Mesenchymal stem cell (in vitro differentiated cells and primary cell): ENCODE measurements at regions not wholly inside any gene's neighbourhood (a gene's known extent, or its start where the extent isn't known, plus 50 kb on each side); places are given as distances from the start of the nearest gene placed in this dataset.

Experiments used
- DNase-seq: peaks from one replicate; pipeline ENCODE4 v3.0.0-alpha.2; 2013
- H2AFZ ChIP-seq: one replicate; pipeline ENCODE4 v1.6.1; 2013; ENCODE audit warnings: low read depth, mild to moderate bottlenecking, control low read depth, inconsistent platforms, low read length, moderate library complexity
- H2AK5ac ChIP-seq: 2 replicates; pipeline ENCODE4 v1.6.1; 2013; ENCODE audit warnings: low read length, moderate library complexity, mild to moderate bottlenecking, inconsistent platforms; ENCODE audit not compliant: severe bottlenecking
- H2BK120ac ChIP-seq: one replicate; pipeline ENCODE4 v1.6.1; 2013; ENCODE audit warnings: low read depth, mild to moderate bottlenecking, inconsistent platforms, low read length, moderate library complexity
- H2BK12ac ChIP-seq, 2 experiments: one replicate each; pipeline ENCODE4 v1.6.1; 2013; ENCODE audit warnings: inconsistent platforms in 2 of 2, low read length in 2 of 2, mild to moderate bottlenecking in 2 of 2, moderate library complexity in 2 of 2, control low read depth in 1 of 2
- H2BK15ac ChIP-seq: one replicate; pipeline ENCODE4 v1.6.1; 2013; ENCODE audit warnings: mild to moderate bottlenecking, low read depth, inconsistent platforms; ENCODE audit not compliant: poor library complexity, severe bottlenecking
- H2BK5ac ChIP-seq: 2 replicates; pipeline ENCODE4 v1.6.1; 2013; ENCODE audit warnings: low read depth, mild to moderate bottlenecking, low read length, control low read depth, inconsistent platforms; ENCODE audit not compliant: poor library complexity, severe bottlenecking
- H3K14ac ChIP-seq, 2 experiments: one replicate each; pipeline ENCODE4 v1.6.1; 2013; ENCODE audit warnings: inconsistent platforms in 2 of 2, low read length in 2 of 2, control low read depth in 1 of 2, mild to moderate bottlenecking in 1 of 2, moderate library complexity in 1 of 2
- H3K18ac ChIP-seq, 2 experiments: one replicate each; pipeline ENCODE4 v1.6.1; 2013; ENCODE audit warnings: inconsistent platforms in 2 of 2, low read length in 2 of 2, control low read depth in 1 of 2, low read depth in 1 of 2, mild to moderate bottlenecking in 1 of 2
- H3K23ac ChIP-seq, 2 experiments: one replicate each; pipeline ENCODE4 v1.6.1; 2013; ENCODE audit warnings: inconsistent platforms in 2 of 2, low read length in 2 of 2, mild to moderate bottlenecking in 2 of 2, moderate library complexity in 2 of 2, control low read depth in 1 of 2
- H3K27ac ChIP-seq: 2 replicates; pipeline ENCODE4 v1.5.1; 2013; ENCODE audit warnings: mild to moderate bottlenecking, moderate library complexity, low read length, control low read depth, inconsistent platforms; ENCODE audit not compliant: poor library complexity, severe bottlenecking
- H3K27me3 ChIP-seq, 2 experiments: 2 replicates each; pipeline versions ENCODE4 v1.6.1 to v1.7.0; 2013; ENCODE audit warnings: low read length in 2 of 2, mild to moderate bottlenecking in 2 of 2, moderate library complexity in 2 of 2, control low read depth in 1 of 2, inconsistent platforms in 1 of 2; ENCODE audit not compliant: control insufficient read depth in 1 of 2, insufficient read depth in 1 of 2
- H3K36me3 ChIP-seq, 2 experiments: 2 replicates each; pipeline versions ENCODE4 v1.6.1 to v1.7.0; 2013; ENCODE audit warnings: low read length in 2 of 2, control low read depth in 1 of 2, inconsistent platforms in 1 of 2, low read depth in 1 of 2, mild to moderate bottlenecking in 1 of 2; ENCODE audit not compliant: insufficient read depth in 2 of 2, control insufficient read depth in 1 of 2
- H3K4ac ChIP-seq, 2 experiments: one replicate each; pipeline ENCODE4 v1.6.1; 2013; ENCODE audit warnings: inconsistent platforms in 2 of 2, low read length in 2 of 2, mild to moderate bottlenecking in 2 of 2, moderate library complexity in 2 of 2, control low read depth in 1 of 2, low read depth in 1 of 2
- H3K4me1 ChIP-seq: 2 replicates; pipeline ENCODE4 v1.6.1; 2013; ENCODE audit warnings: low read depth, low read length, control low read depth; ENCODE audit not compliant: control insufficient read depth, insufficient read depth
- H3K4me2 ChIP-seq: 2 replicates; pipeline ENCODE4 v1.6.1; 2013; ENCODE audit warnings: low read length, mild to moderate bottlenecking, inconsistent platforms; ENCODE audit not compliant: poor library complexity, severe bottlenecking
- H3K4me3 ChIP-seq, 2 experiments: 2 replicates each; pipeline versions ENCODE4 v1.5.1 to v1.7.0; 2013; ENCODE audit warnings: low read length in 2 of 2, mild to moderate bottlenecking in 2 of 2, control low read depth in 1 of 2, low read depth in 1 of 2; ENCODE audit not compliant: insufficient read depth in 1 of 2
- H3K79me1 ChIP-seq: replicated peaks from 2 replicates; pipeline ENCODE4 v1.6.1; 2013; ENCODE audit warnings: mild to moderate bottlenecking, control low read depth, low read length, inconsistent platforms; ENCODE audit not compliant: poor library complexity, severe bottlenecking
- H3K9ac ChIP-seq: 2 replicates; pipeline ENCODE4 v1.7.0; 2013; ENCODE audit warnings: mild to moderate bottlenecking, low read length, moderate library complexity
- H3K9me3 ChIP-seq: 2 replicates; pipeline ENCODE4 v1.7.0; 2013; ENCODE audit warnings: mild to moderate bottlenecking, low read length; ENCODE audit not compliant: control insufficient read depth
- H4K8ac ChIP-seq: one replicate; pipeline ENCODE4 v1.6.1; 2013; ENCODE audit warnings: inconsistent platforms, mild to moderate bottlenecking, low read length, moderate library complexity
- H4K91ac ChIP-seq: one replicate; pipeline ENCODE4 v1.6.1; 2013; ENCODE audit warnings: mild to moderate bottlenecking, low read length, inconsistent platforms
- WGBS: methylation state at CpG from one replicate; pipeline ENCODE4 v1.1.7; 2013; ENCODE audit warnings: mixed read lengths; 5-methylcytosine and 5-hydroxymethylcytosine counted together

DNA sequence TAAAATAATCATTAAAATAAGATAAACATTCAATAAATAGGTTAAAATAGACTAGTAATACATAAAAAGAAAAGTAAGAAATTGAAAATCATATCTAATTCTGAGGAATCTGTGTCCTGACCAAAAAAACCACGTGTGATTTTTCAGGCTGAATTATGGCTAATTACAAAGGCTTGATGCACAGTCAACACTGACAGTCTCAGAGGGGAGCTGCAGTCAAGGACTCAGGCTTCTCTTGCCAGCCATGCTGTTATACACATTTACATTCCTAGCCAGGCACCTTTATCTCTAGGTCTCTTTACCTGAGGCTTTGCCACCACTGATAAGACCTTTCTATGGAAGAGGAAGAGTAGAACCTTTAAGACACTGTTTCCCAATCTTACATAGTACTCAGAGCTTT lies 1737.7 kb upstream of the PCDH10 start:
- H3K4ac ChIP-seq = no peak overlapping the region
- no peak overlapping the region for H3K9ac ChIP-seq
- H3K14ac ChIP-seq = no peak overlapping the region
- H2AFZ ChIP-seq = no peak overlapping the region
- no peak overlapping the region for H4K91ac ChIP-seq
- no peaks in the 10 kb centered on the region for H3K4me1 ChIP-seq
- H3K4me3 ChIP-seq = no peak overlapping the region
- H3K23ac ChIP-seq = no peak overlapping the region
- no peak overlapping the region for H3K27ac ChIP-seq
- H2BK120ac ChIP-seq = no peak overlapping the region
- H3K79me1 ChIP-seq = no peaks in the 10 kb centered on the region
- H2BK15ac ChIP-seq = no peak overlapping the region
- no peak overlapping the region for H2BK5ac ChIP-seq
- WGBS = 82% methylated on average over 1 of the region's 1 CpG
- no peaks in the 10 kb centered on the region for H3K36me3 ChIP-seq
- peaks cover 34% of the 10 kb centered on the region for H3K9me3 ChIP-seq
- no peak overlapping the region for H4K8ac ChIP-seq
- H3K18ac ChIP-seq = no peak overlapping the region
- no peak overlapping the region for H2AK5ac ChIP-seq
- H3K27me3 ChIP-seq = no peaks in the 10 kb centered on the region
- H2BK12ac ChIP-seq = no peak overlapping the region
- DNase-seq = no peak
- no peak overlapping the region for H3K4me2 ChIP-seq

DNA sequence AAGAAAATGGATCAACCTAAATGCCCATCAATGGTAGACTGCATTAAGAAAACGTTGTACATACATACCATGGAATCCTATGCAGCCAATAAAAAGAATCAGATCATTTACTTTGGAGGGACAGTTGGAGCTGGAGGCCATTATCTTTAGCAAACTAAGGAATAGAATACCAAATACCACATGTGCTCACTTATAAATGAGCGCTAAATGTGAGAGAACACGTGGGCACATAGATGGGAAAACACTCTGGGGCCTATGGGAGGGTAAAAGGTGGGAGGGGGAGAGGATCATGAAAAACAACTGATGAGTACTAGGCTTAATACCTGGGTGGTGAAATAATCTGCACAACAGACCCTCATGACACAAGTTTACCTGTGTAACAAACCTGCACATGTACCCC lies 1729.9 kb upstream of the PCDH10 start:
- no peak overlapping the region for H3K9ac ChIP-seq
- peaks cover 24% of the 10 kb centered on the region for H3K9me3 ChIP-seq
- H2BK15ac ChIP-seq = no peak overlapping the region
- no peak overlapping the region for H2BK12ac ChIP-seq
- no peaks in the 10 kb centered on the region for H3K27me3 ChIP-seq
- no peak overlapping the region for H4K8ac ChIP-seq
- no peak overlapping the region for H2AFZ ChIP-seq
- DNase-seq = no peak
- no peak overlapping the region for H2AK5ac ChIP-seq
- H3K79me1 ChIP-seq = no peaks in the 10 kb centered on the region
- no peak overlapping the region for H3K14ac ChIP-seq
- H3K36me3 ChIP-seq = no peaks in the 10 kb centered on the region
- no peak overlapping the region for H3K18ac ChIP-seq
- H2BK5ac ChIP-seq = no peak overlapping the region
- H3K4me2 ChIP-seq = no peak overlapping the region
- H4K91ac ChIP-seq = no peak overlapping the region
- no peaks in the 10 kb centered on the region for H3K4me1 ChIP-seq
- no peak overlapping the region for H3K4ac ChIP-seq
- H3K27ac ChIP-seq = no peak overlapping the region
- no peak overlapping the region for H3K23ac ChIP-seq
- H2BK120ac ChIP-seq = no peak overlapping the region
- no CpG with 5 or more reads among the region's 3 CpGs for WGBS
- no peak overlapping the region for H3K4me3 ChIP-seq

DNA sequence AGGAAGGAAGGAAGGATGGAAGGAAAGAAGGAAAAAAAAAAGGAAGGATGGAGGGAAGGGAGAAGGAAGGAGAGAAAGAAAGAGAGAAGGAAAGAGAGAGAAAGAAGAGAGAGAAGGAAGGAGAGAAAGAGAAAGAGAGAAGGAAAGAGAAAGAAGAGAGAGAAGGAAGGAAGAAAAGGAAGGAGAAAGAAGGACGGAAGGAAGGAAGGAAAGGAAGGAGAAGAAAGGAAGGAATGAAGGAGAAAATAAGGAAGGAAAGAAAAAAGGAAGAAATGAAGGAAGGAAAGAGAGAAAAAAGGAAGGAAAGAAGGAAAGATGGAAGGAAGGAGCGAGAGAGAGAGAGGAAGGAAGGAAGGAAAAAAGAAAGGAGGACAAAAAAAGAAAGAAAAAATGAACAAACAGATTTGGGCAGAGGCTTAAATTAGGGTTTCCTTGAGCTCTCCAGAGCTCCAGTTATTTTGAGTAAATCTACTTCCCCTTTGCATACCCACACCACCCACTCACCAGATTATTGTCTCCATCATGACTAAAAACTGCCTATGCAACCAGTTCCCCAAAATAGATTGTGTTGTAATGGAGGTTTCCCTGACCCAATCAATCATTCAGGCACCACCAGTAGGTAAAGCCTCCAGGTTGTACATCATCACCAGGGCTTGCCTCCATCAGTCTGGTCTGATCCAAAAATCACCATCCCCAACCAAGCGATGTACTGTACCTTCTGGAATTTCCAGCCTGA lies 1722.9 kb upstream of the PCDH10 start:
- Histone ChIP-seq H2BK15ac (no peak overlapping the region), H3K4me2 (no peak overlapping the region), H3K4ac (no peak overlapping the region), H3K4me1 (no peaks in the 10 kb centered on the region), H3K27ac (no peak overlapping the region), H3K4me3 (no peak overlapping the region), H2BK5ac (no peak overlapping the region), H4K8ac (no peak overlapping the region), H2AFZ (no peak overlapping the region), H3K27me3 (no peaks in the 10 kb centered on the region), H2BK12ac (no peak overlapping the region), H3K9me3 (no peaks in the 10 kb centered on the region), H3K9ac (no peak overlapping the region), H2BK120ac (no peak overlapping the region), H3K79me1 (no peaks in the 10 kb centered on the region), H3K14ac (no peak overlapping the region), H3K18ac (no peak overlapping the region), H2AK5ac (no peak overlapping the region), H3K36me3 (no peaks in the 10 kb centered on the region), H4K91ac (no peak overlapping the region), H3K23ac (no peak overlapping the region)
- DNase-seq = no peak
- 93% methylated on average over 2 of the region's 3 CpGs for WGBS

DNA sequence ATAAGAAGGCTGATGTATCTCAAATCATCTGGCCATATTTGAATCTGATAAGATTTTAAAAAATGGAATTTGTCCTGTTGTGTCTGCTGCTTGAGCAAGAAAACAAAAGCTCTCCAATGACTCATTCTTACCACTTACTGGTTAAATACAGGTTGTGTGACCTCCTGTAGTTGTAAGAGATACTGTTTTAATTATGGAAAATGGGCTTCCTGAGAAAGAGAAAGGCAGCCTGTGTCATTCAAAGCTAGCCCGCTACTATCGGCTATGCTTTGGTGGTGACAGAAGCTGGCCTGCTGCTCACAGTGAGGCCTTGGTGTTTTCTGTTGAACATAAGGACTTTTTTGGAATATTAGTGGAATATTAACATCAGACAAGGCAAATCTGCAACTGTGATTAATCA lies 1722.1 kb upstream of the PCDH10 start:
- H2BK120ac ChIP-seq = no peak overlapping the region
- 64% methylated on average over 2 of the region's 2 CpGs for WGBS
- no peaks in the 10 kb centered on the region for H3K9me3 ChIP-seq
- H2BK5ac ChIP-seq = no peak overlapping the region
- H3K27me3 ChIP-seq = no peaks in the 10 kb centered on the region
- H3K23ac ChIP-seq = no peak overlapping the region
- H3K4me2 ChIP-seq = no peak overlapping the region
- H3K4ac ChIP-seq = no peak overlapping the region
- H3K14ac ChIP-seq = no peak overlapping the region
- no peak overlapping the region for H3K27ac ChIP-seq
- no peak overlapping the region for H2AK5ac ChIP-seq
- H3K4me1 ChIP-seq = no peaks in the 10 kb centered on the region
- H3K36me3 ChIP-seq = no peaks in the 10 kb centered on the region
- H2BK12ac ChIP-seq = no peak overlapping the region
- no peak overlapping the region for H4K91ac ChIP-seq
- no peak overlapping the region for H4K8ac ChIP-seq
- H2AFZ ChIP-seq = no peak overlapping the region
- DNase-seq = no peak
- no peak overlapping the region for H3K9ac ChIP-seq
- no peaks in the 10 kb centered on the region for H3K79me1 ChIP-seq
- H3K4me3 ChIP-seq = no peak overlapping the region
- no peak overlapping the region for H3K18ac ChIP-seq
- no peak overlapping the region for H2BK15ac ChIP-seq
